ENCODE measurements at regions not wholly inside any gene's neighbourhood (a gene's known extent, or its start where the extent isn't known, plus 50 kb on each side); places are given as distances from the start of the nearest gene placed in this dataset.

DNA sequence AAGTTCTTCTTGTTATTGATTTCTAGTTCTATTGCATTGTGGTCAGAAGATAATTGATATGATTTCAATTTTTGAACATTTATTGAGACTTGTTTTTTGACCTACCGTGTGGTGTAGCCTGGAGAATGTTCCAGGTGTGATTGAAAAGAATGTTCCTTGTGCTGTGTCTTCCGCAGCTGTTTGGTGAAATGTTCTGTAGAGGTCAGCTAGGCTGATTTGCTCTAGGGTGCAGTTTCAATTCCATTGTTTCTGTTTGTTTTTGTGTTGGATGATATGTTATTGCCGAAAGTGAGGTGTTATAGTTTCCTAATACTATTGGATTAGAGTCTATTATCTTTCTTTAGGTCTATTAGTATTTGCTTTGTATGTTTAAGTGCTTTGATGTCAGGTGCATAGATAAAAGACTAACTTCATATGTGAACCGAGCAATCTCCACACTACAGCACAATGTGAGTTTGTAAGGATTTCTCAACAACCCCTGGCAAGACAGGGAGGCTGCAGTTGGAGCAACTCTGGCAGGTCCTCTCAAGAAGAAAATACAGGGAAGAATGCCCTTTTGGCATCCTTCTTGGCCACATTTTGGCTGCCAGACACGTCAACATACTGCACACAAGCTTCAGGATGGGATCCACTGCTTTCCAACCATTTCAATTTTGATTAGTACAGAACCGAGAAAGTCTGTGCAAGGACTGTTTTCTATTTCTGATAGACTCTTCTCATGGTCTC is 320.7 kb downstream of the RNF144B start:
- Histone ChIP-seq H3K27me3 (no peaks in the 10 kb centered on the region), H3K4me3 (no peak overlapping the region), H3K4me1 (no peaks in the 10 kb centered on the region), H3K9ac (no peak overlapping the region), H3K36me3 (no peaks in the 10 kb centered on the region), H4K20me1 (no peaks in the 10 kb centered on the region), H3K9me3 (replicated peaks in 1 of 11) (no peaks in the 10 kb centered on the region), H3K4me2 (no peak overlapping the region), H3K27ac (no peak overlapping the region)
- TF ChIP-seq Cebpa-rat (IDR thresholded peaks at IDR 0.05) = no peak

DNA sequence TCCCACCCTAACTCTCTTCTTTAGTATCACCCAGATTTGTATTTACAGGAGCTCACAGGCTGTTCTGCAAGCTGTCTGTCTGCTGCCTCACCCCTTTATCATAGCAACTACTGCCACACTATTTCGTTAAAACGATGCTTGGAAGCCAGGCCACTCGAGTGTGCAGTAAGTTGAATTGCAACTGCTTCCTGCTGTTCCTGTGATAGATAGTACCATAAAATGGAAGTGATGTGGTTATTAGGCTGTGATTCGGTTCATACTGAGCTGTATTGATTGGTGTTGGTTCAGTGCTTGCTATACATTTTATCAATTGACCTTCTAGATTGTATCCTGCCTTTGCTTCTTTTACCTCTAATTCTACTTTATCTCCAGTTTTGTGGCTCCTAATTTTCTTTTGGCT is 325.4 kb downstream of the RNF144B start:
- Histone ChIP-seq H3K4me2 (no peak overlapping the region), H3K4me1 (no peaks in the 10 kb centered on the region), H3K9ac (no peak overlapping the region), H3K4me3 (no peak overlapping the region), H4K20me1 (no peaks in the 10 kb centered on the region), H3K27me3 (no peaks in the 10 kb centered on the region), H3K27ac (no peak overlapping the region), H3K9me3 (replicated peaks in 1 of 11) (no peaks in the 10 kb centered on the region), H3K36me3 (no peaks in the 10 kb centered on the region)
- TF ChIP-seq Cebpa-rat (IDR thresholded peaks at IDR 0.05) = no peak

DNA sequence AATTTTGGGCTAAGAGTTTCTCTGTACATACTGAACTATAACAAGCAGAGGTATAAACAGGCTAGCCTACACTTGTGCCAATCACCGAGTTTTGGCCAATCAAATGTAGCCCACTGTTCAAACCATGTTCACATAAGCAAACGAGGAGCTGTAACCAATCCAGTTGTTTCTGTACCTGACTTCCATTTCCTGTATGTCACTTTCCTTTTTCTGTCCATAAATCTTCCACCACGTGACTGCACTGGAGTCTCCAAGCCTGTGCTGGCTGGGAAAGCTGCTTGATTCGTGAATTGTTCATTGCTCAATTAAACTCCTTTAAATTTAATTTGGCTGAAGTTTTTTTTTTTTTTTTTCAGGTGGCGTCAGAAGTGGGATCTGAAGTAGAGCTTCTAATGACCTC is 332.9 kb downstream of the RNF144B start:
- no peak overlapping the region for H3K27ac ChIP-seq
- H3K27me3 ChIP-seq = no peaks in the 10 kb centered on the region
- no peaks in the 10 kb centered on the region for H4K20me1 ChIP-seq
- H3K9me3 ChIP-seq (replicated peaks in 1 of 11) = peaks cover 0 to 6% (median 0%) of the 10 kb centered on the region in 11 experiments; a peak in 2 of 22 replicates
- no peak overlapping the region for H3K4me2 ChIP-seq
- H3K36me3 ChIP-seq = no peaks in the 10 kb centered on the region
- no peak overlapping the region for H3K4me3 ChIP-seq
- TF ChIP-seq Cebpa-rat (IDR thresholded peaks at IDR 0.05) = no peak
- no peak overlapping the region for H3K9ac ChIP-seq
- H3K4me1 ChIP-seq = peaks cover 0 to 5% (median 0%) of the 10 kb centered on the region in 10 experiments; a peak in 1 of 20 replicates

DNA sequence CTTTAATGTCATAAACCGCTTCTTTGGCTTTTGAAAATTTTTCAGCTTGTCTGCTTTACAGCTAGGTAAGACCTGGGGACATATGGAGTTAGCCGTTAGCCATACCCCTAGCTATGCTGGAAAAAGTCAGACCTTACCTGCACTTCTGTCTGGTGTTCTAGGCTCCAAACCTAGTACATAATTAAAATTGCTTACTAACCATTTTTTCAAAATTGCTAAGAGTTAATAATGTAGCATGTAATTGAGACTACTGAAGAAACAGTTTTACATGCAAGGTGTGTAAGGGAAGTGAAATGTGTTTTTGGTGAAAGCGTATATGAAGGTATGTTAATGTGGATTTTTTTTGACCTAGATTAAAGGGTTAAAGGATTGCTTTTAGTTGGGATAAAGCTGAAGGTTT is 336.9 kb downstream of the RNF144B start:
- H3K4me2 ChIP-seq = no peak overlapping the region
- TF ChIP-seq Cebpa-rat (IDR thresholded peaks at IDR 0.05) = no peak
- H4K20me1 ChIP-seq = no peaks in the 10 kb centered on the region
- no peak overlapping the region for H3K27ac ChIP-seq
- peaks cover 0 to 6% (median 0%) of the 10 kb centered on the region in 11 experiments; a peak in 2 of 22 replicates for H3K9me3 ChIP-seq (replicated peaks in 1 of 11)
- H3K4me1 ChIP-seq = peaks cover 0 to 5% (median 0%) of the 10 kb centered on the region in 10 experiments; a peak in 1 of 20 replicates
- H3K9ac ChIP-seq = no peak overlapping the region
- no peak overlapping the region for H3K4me3 ChIP-seq
- H3K27me3 ChIP-seq = no peaks in the 10 kb centered on the region
- no peaks in the 10 kb centered on the region for H3K36me3 ChIP-seq

DNA sequence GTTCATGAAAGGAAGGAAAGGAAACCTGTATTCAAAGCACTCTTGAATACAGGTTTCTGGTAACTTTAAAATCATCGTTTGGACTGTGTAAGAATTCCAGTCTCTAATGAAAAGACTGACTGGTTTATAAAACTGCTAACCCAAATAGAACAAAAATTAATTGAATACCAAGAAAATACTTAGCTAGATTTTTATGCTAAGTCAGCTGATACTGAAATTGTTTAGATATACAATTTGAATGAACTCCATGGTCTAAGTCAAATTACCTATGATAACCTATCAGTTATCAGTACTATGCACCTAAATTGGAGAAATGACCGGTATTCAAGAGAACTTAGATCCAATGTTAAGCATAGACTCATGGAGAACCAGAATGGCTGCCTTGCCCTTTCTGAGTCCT is 338.3 kb downstream of the RNF144B start:
- Histone ChIP-seq H3K9ac (no peak overlapping the region), H3K9me3 (replicated peaks in 1 of 11) (peaks cover 0 to 6% (median 0%) of the 10 kb centered on the region in 11 experiments; a peak in 2 of 22 replicates), H3K4me1 (peaks cover 0 to 5% (median 0%) of the 10 kb centered on the region in 10 experiments; a peak in 1 of 20 replicates), H3K27me3 (no peaks in the 10 kb centered on the region), H3K36me3 (no peaks in the 10 kb centered on the region), H3K27ac (no peak overlapping the region), H4K20me1 (no peaks in the 10 kb centered on the region), H3K4me2 (no peak overlapping the region), H3K4me3 (no peak overlapping the region)
- TF ChIP-seq Cebpa-rat (IDR thresholded peaks at IDR 0.05) = no peak

DNA sequence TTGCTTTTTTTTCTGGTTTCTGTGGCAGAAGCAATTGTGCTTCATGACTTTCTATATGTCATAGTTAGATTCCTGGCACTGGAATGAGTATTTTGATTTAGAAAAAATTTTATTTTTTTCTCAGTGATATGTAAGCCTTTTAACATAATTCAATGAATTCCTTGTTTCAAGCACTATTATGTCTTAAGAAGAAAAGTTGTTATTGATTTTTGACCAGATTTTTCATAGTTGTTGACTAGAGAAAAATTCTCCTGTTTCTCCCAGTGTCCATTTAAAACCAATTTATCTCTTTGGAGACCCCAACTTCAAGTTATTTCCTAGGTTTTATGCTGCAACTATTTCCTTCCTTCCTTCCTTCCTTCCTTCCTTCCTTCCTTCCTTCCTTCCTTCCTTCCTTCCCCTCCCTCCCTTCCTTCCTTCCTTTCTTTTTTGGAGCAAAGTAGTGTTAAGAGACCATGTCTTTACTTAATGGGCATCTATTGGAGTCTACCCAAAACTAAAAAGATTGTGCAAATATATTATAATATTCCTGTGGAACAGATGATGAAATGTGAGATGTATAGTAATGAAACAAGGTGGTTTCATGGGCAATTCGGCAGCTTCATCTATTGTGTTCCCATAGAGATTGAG is 346.9 kb downstream of the RNF144B start:
- H3K36me3 ChIP-seq = no peaks in the 10 kb centered on the region
- H3K9ac ChIP-seq = no peak overlapping the region
- no peak overlapping the region for H3K27ac ChIP-seq

DNA sequence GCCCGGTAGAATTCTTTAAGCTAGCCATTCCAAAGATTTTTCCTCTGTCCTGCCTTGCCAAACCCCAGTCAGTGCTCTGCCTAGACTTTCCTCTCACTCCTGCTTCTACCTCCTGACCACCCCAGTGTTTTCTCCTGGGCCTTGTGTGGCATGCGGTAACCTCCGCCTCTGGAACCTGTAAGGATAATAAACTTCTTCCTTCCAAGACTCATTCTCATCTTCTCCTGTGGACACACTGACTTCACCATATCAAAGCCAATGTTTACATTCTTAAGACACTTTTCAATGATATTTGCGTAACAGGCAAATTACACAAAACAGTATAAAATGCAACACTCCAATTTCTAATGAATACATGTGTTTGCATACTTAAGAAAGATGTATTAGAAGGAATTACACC is 354.6 kb downstream of the RNF144B start:
- Histone ChIP-seq H3K9me3 (replicated peaks in 1 of 11) (no peaks in the 10 kb centered on the region), H3K27me3 (no peaks in the 10 kb centered on the region), H3K36me3 (no peaks in the 10 kb centered on the region), H3K9ac (no peak overlapping the region), H3K4me2 (no peak overlapping the region), H4K20me1 (no peaks in the 10 kb centered on the region), H3K27ac (no peak overlapping the region), H3K4me3 (no peak overlapping the region), H3K4me1 (no peaks in the 10 kb centered on the region)
- TF ChIP-seq Cebpa-rat (IDR thresholded peaks at IDR 0.05) = no peak

More for the DNA sequence above, 346.9 kb downstream of the RNF144B start:
- Histone ChIP-seq H3K4me3 (no peak overlapping the region), H3K27me3 (no peaks in the 10 kb centered on the region), H4K20me1 (no peaks in the 10 kb centered on the region), H3K4me2 (no peak overlapping the region), H3K4me1 (no peaks in the 10 kb centered on the region), H3K9me3 (replicated peaks in 1 of 11) (peaks cover 0 to 15% (median 0%) of the 10 kb centered on the region in 11 experiments; a peak in 7 of 22 replicates)
- no peak for TF ChIP-seq Cebpa-rat (IDR thresholded peaks at IDR 0.05)

DNA sequence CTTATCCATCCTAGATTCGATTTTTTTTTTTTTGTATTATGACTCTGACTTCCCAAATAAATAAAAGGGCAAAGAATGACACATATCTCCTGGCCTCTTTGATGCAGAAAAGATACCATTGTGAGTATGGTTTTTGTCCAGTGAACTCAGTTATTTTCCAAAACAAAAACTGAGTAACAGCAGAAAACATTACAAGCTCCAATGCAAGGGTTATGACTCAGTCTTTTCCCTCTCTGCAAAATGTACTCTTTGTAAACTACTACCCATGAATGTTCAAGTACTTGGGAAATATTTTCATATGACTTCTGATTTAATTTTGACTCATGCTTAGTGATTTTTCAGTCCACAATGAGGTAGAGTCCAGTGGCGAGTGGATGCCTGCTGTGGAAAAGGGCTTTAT is 355.3 kb downstream of the RNF144B start:
- Histone ChIP-seq H3K9ac (no peak overlapping the region), H3K27me3 (no peaks in the 10 kb centered on the region), H3K4me1 (no peaks in the 10 kb centered on the region), H3K36me3 (no peaks in the 10 kb centered on the region), H3K9me3 (replicated peaks in 1 of 11) (no peaks in the 10 kb centered on the region), H3K27ac (no peak overlapping the region), H3K4me3 (no peak overlapping the region), H3K4me2 (no peak overlapping the region), H4K20me1 (no peaks in the 10 kb centered on the region)
- no peak for TF ChIP-seq Cebpa-rat (IDR thresholded peaks at IDR 0.05)

DNA sequence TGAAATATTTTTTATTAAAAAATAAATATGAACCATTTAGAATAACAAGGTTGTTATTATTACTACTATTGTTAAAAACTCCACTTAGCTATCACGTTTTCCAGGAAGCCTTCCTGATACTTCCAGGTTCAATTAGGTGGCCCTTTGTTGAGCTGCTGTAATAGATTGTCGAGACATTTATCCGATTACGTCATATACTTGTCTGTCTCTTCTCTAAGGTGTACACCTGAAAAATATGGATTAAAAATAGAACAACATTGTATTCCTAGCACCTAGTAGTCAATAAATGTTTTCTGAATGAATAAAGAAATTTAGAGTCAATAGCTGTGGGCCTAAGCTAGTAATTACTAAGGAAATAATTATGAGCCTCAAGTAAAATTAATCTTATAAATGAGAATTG is 359.6 kb downstream of the RNF144B start:
- H3K27me3 ChIP-seq = no peaks in the 10 kb centered on the region

DNA sequence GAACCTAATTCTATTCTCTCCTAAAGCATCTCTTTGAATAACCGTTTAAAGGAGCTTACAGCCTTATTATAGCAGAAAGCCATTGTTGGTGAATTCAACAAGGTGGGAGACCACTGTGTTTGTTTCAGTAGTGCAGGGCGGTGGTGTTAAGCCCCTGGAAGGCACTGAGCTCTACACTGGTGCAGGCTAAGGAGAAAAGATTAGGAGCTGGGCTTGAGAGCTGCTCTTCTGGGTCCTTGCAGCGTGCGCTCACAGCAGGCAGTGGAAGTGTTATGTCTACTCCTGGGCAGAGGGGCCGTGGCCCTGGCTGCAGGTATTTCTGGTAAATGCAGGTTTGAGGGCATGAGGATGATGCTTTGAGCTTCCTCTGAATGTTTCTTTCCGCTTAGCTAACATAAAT is 361.2 kb downstream of the RNF144B start:
- Histone ChIP-seq H4K20me1 (no peaks in the 10 kb centered on the region), H3K4me1 (no peaks in the 10 kb centered on the region), H3K36me3 (no peaks in the 10 kb centered on the region), H3K9ac (no peak overlapping the region), H3K9me3 (replicated peaks in 1 of 11) (no peaks in the 10 kb centered on the region), H3K4me2 (no peak overlapping the region), H3K27me3 (no peaks in the 10 kb centered on the region), H3K4me3 (no peak overlapping the region), H3K27ac (no peak overlapping the region)
- no peak for TF ChIP-seq Cebpa-rat (IDR thresholded peaks at IDR 0.05)

More for the DNA sequence above, 359.6 kb downstream of the RNF144B start:
- no peak overlapping the region for H3K4me3 ChIP-seq
- no peak overlapping the region for H3K27ac ChIP-seq
- no peak for TF ChIP-seq Cebpa-rat (IDR thresholded peaks at IDR 0.05)
- H3K4me2 ChIP-seq = no peak overlapping the region
- no peak overlapping the region for H3K9ac ChIP-seq
- no peaks in the 10 kb centered on the region for H3K9me3 ChIP-seq (replicated peaks in 1 of 11)
- H4K20me1 ChIP-seq = no peaks in the 10 kb centered on the region
- no peaks in the 10 kb centered on the region for H3K4me1 ChIP-seq
- H3K36me3 ChIP-seq = no peaks in the 10 kb centered on the region
